ENCODE measurements at regions not wholly inside any gene's neighbourhood (a gene's known extent, or its start where the extent isn't known, plus 50 kb on each side); places are given as distances from the start of the nearest gene placed in this dataset.
"Not testable (repeated sequence)": the region's sequence is repeated elsewhere in the genome, so short reads cannot be mapped to it uniquely, and the experiment has no call there.

DNA sequence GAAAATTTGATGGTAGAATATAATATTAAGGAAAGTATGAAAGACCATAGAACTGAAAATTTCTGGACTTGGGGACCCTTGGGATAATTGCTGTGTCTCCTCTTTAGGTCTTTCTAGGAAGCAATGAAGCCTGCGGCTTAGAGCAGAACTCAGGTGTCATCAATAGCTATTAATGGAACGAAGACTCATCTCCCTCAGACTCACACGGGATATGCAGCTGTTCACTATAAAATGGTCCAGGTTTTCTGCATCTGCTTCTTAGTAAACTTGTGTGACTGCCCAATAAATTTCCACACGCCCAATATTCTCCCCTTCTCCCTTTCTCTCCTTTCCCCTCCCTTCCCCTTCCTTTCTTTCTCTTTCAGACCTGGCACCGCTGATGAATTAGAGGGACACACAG lies 392.5 kb downstream of the HLX start:
- H3K4me1 Mint-ChIP-seq, result no peaks in the 10 kb centered on the region

DNA sequence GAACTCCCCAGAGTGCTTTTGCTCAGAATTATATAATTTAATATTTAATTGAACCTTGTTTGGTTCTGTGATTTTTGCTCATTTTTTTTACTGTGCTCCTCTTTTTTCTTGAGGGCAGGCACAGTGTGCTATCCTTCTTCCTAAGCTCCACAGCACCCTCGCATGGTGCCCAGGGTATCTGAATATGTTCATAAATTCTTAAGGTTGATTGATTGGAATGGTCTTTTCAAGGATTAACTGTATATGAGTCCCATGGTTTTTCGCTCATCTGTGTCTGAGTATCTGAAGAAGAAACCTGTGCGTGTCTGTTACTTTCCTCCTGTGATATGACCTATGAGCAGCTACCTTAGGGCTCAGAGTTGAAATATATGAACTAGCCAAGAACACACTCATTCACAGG lies 393.7 kb downstream of the HLX start:
- Mint-ChIP-seq H3K9me3 (no peaks in the 10 kb centered on the region), H3K4me1 (no peaks in the 10 kb centered on the region), H3K4me3 (no peak overlapping the region), H3K27me3 (peaks cover 6% of the 10 kb centered on the region), H3K36me3 (no peaks in the 10 kb centered on the region), H3K27ac (no peak overlapping the region)

More for the DNA sequence above, 392.5 kb downstream of the HLX start:
- peaks cover 5% of the 10 kb centered on the region for H3K27me3 Mint-ChIP-seq
- no peaks in the 10 kb centered on the region for H3K9me3 Mint-ChIP-seq
- H3K4me3 Mint-ChIP-seq, result no peak overlapping the region
- H3K36me3 Mint-ChIP-seq, result no peaks in the 10 kb centered on the region
- H3K27ac Mint-ChIP-seq, result no peak overlapping the region

DNA sequence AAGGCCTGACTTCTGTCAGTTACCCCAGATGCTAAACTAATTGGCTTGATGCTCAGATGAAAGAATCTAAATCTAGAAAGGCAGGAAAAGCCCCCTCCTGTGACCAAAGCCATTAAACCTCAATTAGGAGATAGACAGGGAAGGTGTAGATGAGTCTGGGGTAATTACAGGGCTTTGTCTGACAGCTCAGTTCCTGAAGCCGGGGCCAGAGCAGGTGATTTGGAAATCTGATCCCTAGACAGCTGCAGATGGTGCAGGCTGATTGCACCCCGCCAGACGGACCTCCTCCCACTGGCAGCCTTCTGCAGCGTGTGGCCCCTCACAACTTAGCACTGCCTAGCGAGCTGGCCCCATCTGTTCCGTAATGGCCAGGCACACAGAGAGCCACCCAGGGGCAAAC lies 395.1 kb downstream of the HLX start:
- no peaks in the 10 kb centered on the region for H3K9me3 Mint-ChIP-seq

DNA sequence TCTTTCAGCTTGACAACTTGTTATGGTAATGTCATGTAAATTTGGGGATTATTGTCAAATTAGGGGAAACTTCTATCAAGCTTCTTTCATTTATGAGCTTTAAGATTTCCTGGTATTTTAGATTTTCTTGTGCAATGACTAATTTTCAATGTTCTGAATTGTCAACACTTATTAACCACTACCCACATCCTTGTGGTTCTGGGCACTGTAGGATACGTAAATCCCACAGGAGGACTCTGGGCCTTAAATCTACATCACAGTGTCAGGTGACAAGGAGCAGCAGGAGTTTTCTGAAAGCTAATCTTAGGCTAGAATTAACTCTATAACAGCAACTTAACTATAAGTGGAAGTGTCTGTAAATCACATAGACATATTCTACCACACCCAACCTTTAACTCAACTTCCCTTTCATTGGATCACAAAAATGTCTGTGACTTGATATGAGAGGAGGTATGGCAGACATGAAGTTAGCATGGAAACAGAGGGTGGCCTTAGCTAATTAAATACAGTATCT lies 397.7 kb downstream of the HLX start:
- H3K27me3 Mint-ChIP-seq, result peaks cover 14% of the 10 kb centered on the region

More for the DNA sequence above, 395.1 kb downstream of the HLX start:
- Mint-ChIP-seq H3K36me3 (no peaks in the 10 kb centered on the region), H3K4me1 (no peaks in the 10 kb centered on the region), H3K27ac (no peak overlapping the region), H3K27me3 (peaks cover 9% of the 10 kb centered on the region), H3K4me3 (no peak overlapping the region)

DNA sequence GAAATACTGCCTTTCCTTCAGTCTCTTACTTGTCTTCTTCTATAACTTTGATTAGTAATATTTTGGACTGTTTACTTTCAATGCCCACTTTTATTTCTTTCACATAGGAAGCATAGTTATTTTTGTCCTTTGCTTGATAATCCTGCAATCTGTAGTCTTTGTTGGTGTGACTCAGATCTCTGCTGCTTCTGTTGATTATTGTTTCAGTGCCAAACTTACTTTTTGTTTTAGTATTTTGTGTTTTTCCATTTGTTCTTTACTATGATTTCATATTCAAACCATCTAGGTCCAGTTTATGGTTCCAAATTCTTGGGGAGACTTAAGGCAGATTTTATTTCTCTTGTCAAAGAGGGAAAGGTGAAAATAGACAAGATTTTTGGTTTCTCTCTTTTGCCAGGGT lies 399.9 kb downstream of the HLX start:
- no peak overlapping the region for H3K4me3 Mint-ChIP-seq
- no peaks in the 10 kb centered on the region for H3K4me1 Mint-ChIP-seq
- no peak overlapping the region for H3K27ac Mint-ChIP-seq
- peaks cover 21% of the 10 kb centered on the region for H3K27me3 Mint-ChIP-seq
- H3K9me3 Mint-ChIP-seq, result no peaks in the 10 kb centered on the region
- H3K36me3 Mint-ChIP-seq, result no peaks in the 10 kb centered on the region

More for the DNA sequence above, 397.7 kb downstream of the HLX start:
- H3K4me3 Mint-ChIP-seq, result no peak overlapping the region
- no peaks in the 10 kb centered on the region for H3K36me3 Mint-ChIP-seq
- H3K4me1 Mint-ChIP-seq, result no peaks in the 10 kb centered on the region
- H3K27ac Mint-ChIP-seq, result no peak overlapping the region
- H3K9me3 Mint-ChIP-seq, result no peaks in the 10 kb centered on the region

DNA sequence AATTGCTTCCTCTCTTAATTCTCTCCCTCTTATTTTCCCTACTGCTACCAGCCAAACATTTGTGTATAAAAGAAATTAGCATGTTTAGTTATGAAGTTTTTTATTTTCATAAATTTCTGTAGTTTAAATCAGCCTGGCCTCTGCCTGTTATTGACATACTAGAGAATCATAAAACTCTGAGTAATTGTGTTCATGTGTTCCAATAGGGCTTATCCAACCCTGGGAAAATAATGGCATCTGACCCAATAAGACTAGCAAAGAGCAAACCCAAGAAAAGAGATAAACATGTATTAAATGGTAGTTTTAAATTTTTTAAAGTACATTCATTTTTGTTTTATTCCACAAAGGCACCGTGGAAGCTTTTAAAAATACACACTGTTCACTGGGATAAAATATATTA lies 404.3 kb downstream of the HLX start:
- Mint-ChIP-seq H3K36me3 (no peaks in the 10 kb centered on the region), H3K27ac (no peak overlapping the region), H3K9me3 (no peaks in the 10 kb centered on the region), H3K4me3 (no peak overlapping the region), H3K27me3 (peaks cover 14% of the 10 kb centered on the region), H3K4me1 (no peaks in the 10 kb centered on the region)

DNA sequence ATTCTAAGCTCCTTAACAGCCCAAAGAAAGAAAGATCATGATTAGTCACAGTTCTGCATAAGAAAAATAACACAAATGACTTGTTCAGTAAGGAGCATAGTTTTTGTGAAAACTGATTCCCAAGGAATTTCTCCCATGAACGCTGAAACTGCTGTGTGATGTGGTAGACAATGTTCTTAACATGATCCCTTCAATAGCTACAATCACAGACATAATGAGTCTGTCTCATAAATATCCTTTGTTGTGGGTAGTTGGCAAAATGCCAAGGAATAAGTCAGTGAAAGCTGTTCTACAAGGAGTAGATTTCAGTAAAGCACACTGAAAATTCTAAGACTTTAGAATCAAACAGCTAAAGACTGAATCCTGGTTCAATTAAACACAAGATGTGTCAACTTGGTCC lies 404.8 kb downstream of the HLX start:
- Mint-ChIP-seq H3K27ac (no peak overlapping the region), H3K4me3 (no peak overlapping the region), H3K4me1 (no peaks in the 10 kb centered on the region), H3K9me3 (no peaks in the 10 kb centered on the region), H3K27me3 (peaks cover 12% of the 10 kb centered on the region), H3K36me3 (no peaks in the 10 kb centered on the region)

DNA sequence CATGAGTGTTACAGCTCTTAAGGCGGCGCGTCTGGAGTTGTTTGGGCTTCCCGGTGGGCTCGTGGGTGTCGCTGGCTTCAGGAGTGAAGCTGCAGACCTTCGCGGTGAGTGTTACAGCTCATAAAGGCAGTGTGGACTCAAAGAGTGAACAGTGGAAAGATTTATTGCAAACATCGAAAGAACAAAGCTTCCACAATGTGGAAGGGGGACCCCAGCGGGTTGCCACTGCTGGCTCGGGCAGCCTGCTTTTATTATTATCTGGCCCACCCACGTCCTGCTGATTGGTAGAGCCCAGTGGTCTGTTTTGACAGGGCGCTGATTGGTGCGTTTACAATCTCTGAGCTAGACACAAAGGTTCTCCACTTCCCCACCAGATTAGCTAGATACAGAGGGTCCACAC lies 405.7 kb downstream of the HLX start:
- not testable (repeated sequence) for H3K36me3 Mint-ChIP-seq, H3K27ac Mint-ChIP-seq, H3K4me3 Mint-ChIP-seq, H3K4me1 Mint-ChIP-seq, H3K9me3 Mint-ChIP-seq
- H3K27me3 Mint-ChIP-seq, result peaks cover 12% of the 10 kb centered on the region

DNA sequence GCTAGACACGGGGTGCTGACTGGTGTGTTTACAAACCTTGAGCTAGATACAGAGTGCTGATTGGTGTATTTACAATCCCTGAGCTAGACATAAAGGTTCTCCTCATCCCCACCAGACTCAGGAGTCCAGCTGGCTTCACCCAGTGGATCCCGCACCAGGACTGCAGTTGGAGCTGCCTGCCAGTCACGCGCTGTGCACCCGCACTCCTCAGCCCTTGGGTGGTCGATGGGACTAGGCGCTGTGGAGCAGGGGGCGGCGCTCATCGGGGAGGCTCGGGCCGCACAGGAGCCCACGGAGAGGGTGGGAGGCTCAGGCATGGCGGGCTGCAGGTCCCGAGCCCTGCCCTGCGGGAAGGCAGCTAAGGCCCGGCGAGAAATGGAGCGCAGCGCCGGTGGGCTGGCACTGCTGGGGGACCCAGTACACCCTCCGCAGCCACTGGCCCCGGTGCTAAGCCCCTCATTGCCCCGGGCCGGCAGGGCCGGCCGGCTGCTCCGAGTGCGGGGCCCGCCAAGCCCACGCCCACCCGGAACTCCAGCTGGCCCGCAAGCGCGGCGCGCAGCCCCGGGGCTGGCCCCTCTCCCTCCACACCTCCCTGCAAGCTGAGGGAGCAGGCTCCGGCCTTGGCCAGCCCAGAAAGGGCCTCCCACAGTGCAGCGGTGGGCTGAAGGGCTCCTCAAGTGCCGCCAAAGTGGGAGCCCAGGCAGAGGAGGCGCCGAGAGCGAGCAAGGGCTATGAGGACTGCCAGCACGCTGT lies 406.4 kb downstream of the HLX start:
- not testable (repeated sequence) for H3K4me1 Mint-ChIP-seq, H3K4me3 Mint-ChIP-seq, H3K36me3 Mint-ChIP-seq, H3K9me3 Mint-ChIP-seq, H3K27ac Mint-ChIP-seq
- peaks cover 10% of the 10 kb centered on the region for H3K27me3 Mint-ChIP-seq

DNA sequence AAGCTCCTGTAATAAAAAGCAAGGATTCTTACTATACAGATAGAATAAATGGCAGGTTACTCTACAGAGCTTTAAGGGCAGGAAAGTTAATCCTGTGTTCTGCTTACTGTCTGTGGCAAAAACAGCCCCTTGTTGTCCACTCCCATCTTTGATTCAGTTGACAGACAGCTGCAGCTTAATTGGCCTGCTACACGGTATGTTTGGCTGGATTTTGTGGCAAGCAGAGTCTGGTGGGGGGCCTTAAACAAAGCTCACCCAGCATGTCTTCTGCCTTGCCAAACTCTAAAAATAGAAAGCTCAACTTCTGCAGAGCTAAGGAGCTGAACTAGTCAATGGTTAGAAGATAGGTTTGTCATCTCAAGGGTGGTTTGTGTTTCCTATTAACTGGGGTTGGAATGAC lies 407.2 kb downstream of the HLX start:
- Mint-ChIP-seq H3K9me3 (no peaks in the 10 kb centered on the region), H3K36me3 (no peaks in the 10 kb centered on the region), H3K4me1 (no peaks in the 10 kb centered on the region), H3K27ac (no peak overlapping the region), H3K4me3 (no peak overlapping the region), H3K27me3 (peaks cover 10% of the 10 kb centered on the region)

DNA sequence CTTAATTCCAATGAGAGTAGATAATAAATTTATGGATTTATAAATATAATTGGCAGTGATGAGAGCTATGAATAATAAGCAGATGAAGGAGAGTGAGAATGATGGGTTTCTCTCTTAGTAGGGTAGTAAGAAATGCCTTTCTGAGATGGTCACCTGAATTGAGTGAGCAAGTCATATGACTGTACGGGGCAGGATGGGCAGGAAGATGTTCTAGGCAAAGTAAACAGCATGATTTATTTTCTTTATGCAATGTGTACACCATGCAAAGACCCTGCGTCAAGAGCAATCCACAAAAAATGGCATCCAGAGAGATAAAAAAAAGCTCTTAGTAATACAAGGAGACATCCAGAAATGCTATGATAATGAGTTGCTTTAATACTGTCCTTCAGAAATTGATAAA lies 409.9 kb downstream of the HLX start:
- H3K36me3 Mint-ChIP-seq, result no peaks in the 10 kb centered on the region
- H3K27ac Mint-ChIP-seq, result no peak overlapping the region
- H3K4me3 Mint-ChIP-seq, result no peak overlapping the region
- no peaks in the 10 kb centered on the region for H3K9me3 Mint-ChIP-seq
- no peaks in the 10 kb centered on the region for H3K27me3 Mint-ChIP-seq
- no peaks in the 10 kb centered on the region for H3K4me1 Mint-ChIP-seq

DNA sequence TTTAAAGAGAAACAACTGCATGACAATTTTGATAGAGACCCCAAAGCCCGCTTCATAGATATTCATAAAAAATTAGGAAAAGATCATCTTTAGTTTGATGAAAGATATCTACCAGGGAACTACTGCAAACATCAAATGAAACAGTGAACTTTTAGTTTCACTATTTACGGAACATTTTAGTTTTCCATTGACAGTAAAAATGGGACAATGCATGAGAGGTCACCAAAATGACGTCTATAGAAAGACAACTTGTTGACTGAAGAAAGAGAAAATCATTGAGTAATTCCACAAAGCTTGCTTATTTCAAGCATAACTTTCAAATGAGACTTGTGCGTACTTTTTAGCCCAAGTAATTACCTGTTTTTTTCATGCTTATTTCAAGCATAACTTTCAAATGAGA lies 411.4 kb downstream of the HLX start:
- H3K9me3 Mint-ChIP-seq, result no peaks in the 10 kb centered on the region
- no peaks in the 10 kb centered on the region for H3K27me3 Mint-ChIP-seq
- H3K36me3 Mint-ChIP-seq, result no peaks in the 10 kb centered on the region
- no peak overlapping the region for H3K4me3 Mint-ChIP-seq
- H3K27ac Mint-ChIP-seq, result no peak overlapping the region
- no peaks in the 10 kb centered on the region for H3K4me1 Mint-ChIP-seq

DNA sequence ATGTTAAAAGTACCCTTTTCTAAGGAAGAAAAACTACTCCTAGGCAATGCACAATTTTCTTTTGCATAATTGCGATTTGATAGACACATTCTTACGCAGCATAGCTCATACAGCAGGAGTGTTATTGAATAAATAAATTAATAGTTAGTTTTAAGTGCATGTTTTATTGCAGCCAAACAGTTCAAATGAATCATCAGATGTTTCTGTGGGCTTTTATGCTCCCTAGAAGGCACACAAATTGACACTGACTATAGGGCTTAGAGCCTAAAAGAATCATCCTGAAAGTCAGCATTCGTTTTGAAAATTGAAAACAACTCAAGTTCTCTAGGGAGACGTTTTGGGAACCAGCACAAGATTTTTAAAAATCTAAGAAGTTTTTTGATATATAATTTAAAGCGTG lies 411.9 kb downstream of the HLX start:
- no peak overlapping the region for H3K27ac Mint-ChIP-seq
- no peaks in the 10 kb centered on the region for H3K36me3 Mint-ChIP-seq
- H3K4me3 Mint-ChIP-seq, result no peak overlapping the region
- H3K9me3 Mint-ChIP-seq, result no peaks in the 10 kb centered on the region
- H3K4me1 Mint-ChIP-seq, result no peaks in the 10 kb centered on the region
- H3K27me3 Mint-ChIP-seq, result no peaks in the 10 kb centered on the region

DNA sequence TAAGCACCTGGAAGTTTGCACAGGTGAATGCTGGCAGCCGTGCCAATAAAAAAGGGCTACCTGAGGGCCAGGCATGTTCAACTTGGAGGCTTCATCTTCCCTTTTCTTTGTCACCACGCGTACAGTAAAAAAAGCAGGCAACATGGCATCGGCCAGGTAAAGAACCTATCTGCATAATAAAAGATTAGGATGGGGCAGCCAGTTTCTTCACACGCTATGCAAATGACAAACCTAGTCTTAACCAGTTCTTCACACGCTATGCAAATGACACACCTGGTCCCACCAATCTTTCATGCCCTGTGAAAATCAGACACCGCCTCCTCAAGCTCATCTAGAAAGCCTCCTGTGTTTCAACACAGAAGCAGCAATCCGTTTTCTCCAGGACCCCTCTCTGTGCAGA lies 413.4 kb downstream of the HLX start:
- Mint-ChIP-seq H3K4me3 (no peak overlapping the region), H3K36me3 (no peaks in the 10 kb centered on the region), H3K4me1 (no peaks in the 10 kb centered on the region), H3K9me3 (no peaks in the 10 kb centered on the region), H3K27ac (no peak overlapping the region), H3K27me3 (no peaks in the 10 kb centered on the region)

DNA sequence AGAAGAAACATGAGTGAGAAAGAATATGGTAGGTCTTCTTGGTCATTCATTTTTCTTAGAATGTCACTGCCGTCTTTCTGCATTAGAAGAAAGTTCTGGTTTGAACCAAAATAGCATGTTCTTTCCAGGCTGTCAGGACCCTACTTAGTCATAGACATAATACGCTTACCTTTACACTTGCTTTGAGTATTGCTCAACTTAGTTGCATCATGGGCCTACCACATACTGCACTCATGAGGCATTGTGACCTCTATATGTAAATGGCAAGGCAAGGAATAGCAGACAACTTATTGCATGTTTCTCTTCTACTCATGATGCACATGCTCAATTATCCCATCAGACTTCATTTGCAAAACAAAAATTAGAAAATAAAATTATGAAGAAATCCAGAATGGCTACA lies 415.0 kb downstream of the HLX start:
- H3K27ac Mint-ChIP-seq, result no peak overlapping the region
- no peaks in the 10 kb centered on the region for H3K4me1 Mint-ChIP-seq
- H3K27me3 Mint-ChIP-seq, result no peaks in the 10 kb centered on the region
- H3K4me3 Mint-ChIP-seq, result no peak overlapping the region
- H3K9me3 Mint-ChIP-seq, result no peaks in the 10 kb centered on the region
- no peaks in the 10 kb centered on the region for H3K36me3 Mint-ChIP-seq

DNA sequence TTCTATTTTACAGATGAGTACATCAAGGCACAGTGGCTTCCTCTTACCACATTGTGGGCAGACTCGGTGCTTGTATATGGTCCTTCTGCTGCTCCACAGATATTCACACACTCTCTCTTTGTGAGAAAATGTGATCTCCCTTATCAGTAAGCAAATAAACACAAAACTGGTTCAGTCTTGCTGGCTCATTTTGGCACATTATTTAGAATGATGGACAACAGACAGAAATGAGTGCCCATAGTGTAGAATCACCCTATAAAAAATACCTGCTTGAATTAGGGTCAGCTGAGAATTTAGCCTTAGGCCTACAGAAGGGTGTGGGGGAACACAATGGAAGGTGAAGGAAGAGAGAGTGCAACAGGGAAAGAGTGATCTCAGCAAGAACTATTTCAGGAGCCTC lies 423.1 kb downstream of the HLX start:
- no peaks in the 10 kb centered on the region for H3K36me3 Mint-ChIP-seq
- H3K27me3 Mint-ChIP-seq, result peaks cover 20% of the 10 kb centered on the region
- H3K9me3 Mint-ChIP-seq, result no peaks in the 10 kb centered on the region
- no peak overlapping the region for H3K4me3 Mint-ChIP-seq
- no peaks in the 10 kb centered on the region for H3K4me1 Mint-ChIP-seq
- H3K27ac Mint-ChIP-seq, result no peak overlapping the region

DNA sequence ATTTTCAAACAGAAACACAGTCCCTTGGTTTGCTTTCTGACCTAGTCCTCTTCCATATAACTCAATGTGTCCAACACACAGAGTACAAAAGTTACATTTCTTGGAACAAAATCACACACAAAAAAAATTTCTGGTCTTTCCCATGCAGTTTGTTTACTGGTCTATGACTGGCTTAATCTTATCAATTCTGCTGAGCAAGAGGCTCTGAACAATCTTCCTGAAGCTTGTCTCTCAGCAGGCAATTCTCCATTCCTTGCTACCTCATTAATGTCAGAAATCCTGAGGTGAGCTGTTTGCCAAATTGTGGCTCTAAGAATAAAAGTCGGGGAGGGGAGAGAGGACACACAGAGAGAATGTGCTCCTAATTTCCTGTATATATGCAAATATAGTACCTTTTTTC lies 423.6 kb downstream of the HLX start:
- peaks cover 20% of the 10 kb centered on the region for H3K27me3 Mint-ChIP-seq
- no peaks in the 10 kb centered on the region for H3K4me1 Mint-ChIP-seq
- H3K4me3 Mint-ChIP-seq, result no peak overlapping the region
- no peaks in the 10 kb centered on the region for H3K9me3 Mint-ChIP-seq
- no peaks in the 10 kb centered on the region for H3K36me3 Mint-ChIP-seq
- H3K27ac Mint-ChIP-seq, result no peak overlapping the region

Measured in activated naive CD4-positive, alpha-beta T cell treated with anti-CD3 and anti-CD28 coated beads, Interleukin-2, amount 50 U/mL, for 24 hours (primary cell).